Thyroid gland (tissue), 4 donors: ENCODE measurements at regions not wholly inside any gene's neighbourhood (a gene's known extent, or its start where the extent isn't known, plus 50 kb on each side); places are given as distances from the start of the nearest gene placed in this dataset.

Source experiments
- CTCF ChIP-seq, 6 experiments: fragments of 200-600 bp in 3 of 6; fragments of 450-650 bp in 3 of 6; sonication (generic) in 3 of 6; IDR thresholded peaks; one replicate each; pipeline ENCODE4 v1.5.1; 2016 to 2019; ENCODE audit warnings: antibody characterized with exemption in 6 of 6, mild to moderate bottlenecking in 2 of 6, inconsistent platforms in 1 of 6, moderate library complexity in 1 of 6
- POLR2A ChIP-seq, 2 donors: fragments of 450-650 bp; IDR thresholded peaks; one replicate each; pipeline ENCODE4 v1.6.1; 2017; ENCODE audit warnings: antibody characterized with exemption in 2 of 2, mild to moderate bottlenecking in 2 of 2, moderate library complexity in 1 of 2

- TF ChIP-seq CTCF (IDR thresholded peaks at IDR 0.05) (no peak), POLR2A (IDR thresholded peaks at IDR 0.05) (no peak)
Observed at GRCh38 chr6:164721460-164721859, 587.9 kb downstream of the C6orf118 start.
